GM12878 (cell line): ENCODE measurements at regions not wholly inside any gene's neighbourhood (a gene's known extent, or its start where the extent isn't known, plus 50 kb on each side); places are given as distances from the start of the nearest gene placed in this dataset.

Experiments used
- ATAC-seq: fragments of 200-7000 bp; cut with Tn5 transposase; 3 replicates; pipeline ENCODE4 v1.9.1; 2020; ENCODE audit warnings: mild to moderate bottlenecking, moderate library complexity
- BruUV-seq: library from RNA; stranded (reverse); fragments of 400-500 nt; replicated peaks from 2 replicates; lab custom pipeline; 2021; lab: Mats Ljungman, UMichigan
- CTCF ChIA-PET: fragments of 300-600 bp; sonication (Branson Sonifier 250); formaldehyde crosslinking; extraction: SDS; loops from one replicate; lab custom pipeline; 2021; ENCODE audit warnings: inconsistent platforms; lab: Yijun Ruan, JAX
- POLR2A ChIA-PET: fragments of 350-600 bp; formaldehyde crosslinking; extraction: SDS; loops from one replicate; lab custom pipeline; 2021; ENCODE audit warnings: inconsistent platforms; lab: Charles Lee
- RAD21 ChIA-PET: fragments of 300-600 bp; sonication (Branson Sonifier 250); formaldehyde crosslinking; loops from one replicate; lab custom pipeline; 2023; ENCODE audit warnings: antibody characterized with exemption; ENCODE audit not compliant: unreplicated experiment; lab: Charles Lee
- SMC1A ChIA-PET: fragments of 300-600 bp; sonication (Branson Sonifier 250); formaldehyde crosslinking; loops from one replicate; lab custom pipeline; 2023; ENCODE audit not compliant: unreplicated experiment, uncharacterized antibody; lab: Charles Lee
- DNase-seq: peaks from one replicate; pipeline ENCODE4 v3.0.0-alpha.2; 2011; ENCODE audit warnings: low read depth, low spot score
- FAIRE-seq: peaks from 3 replicates; lab custom pipeline; 2011; peaks lifted over from hg19 to GRCh38; lab: Jason Lieb, UNC
- H2AFZ ChIP-seq: 2 replicates; pipeline ENCODE4 v1.6.0; 2011; ENCODE audit warnings: low read depth, low read length, control low read depth; ENCODE audit not compliant: control insufficient read depth
- H3K27ac ChIP-seq: 2 replicates; pipeline ENCODE4 v1.5.1; 2011; ENCODE audit warnings: control low read depth; ENCODE audit not compliant: control insufficient read depth, insufficient read depth
- H3K27me3 ChIP-seq, 2 experiments: replicated peaks in 1 of 2; 2 replicates each; pipeline versions ENCODE4 v1.6.0 to v1.6.1; 2011; ENCODE audit warnings: low read length in 1 of 2; ENCODE audit not compliant: control insufficient read depth in 2 of 2, insufficient read depth in 2 of 2
- H3K36me3 ChIP-seq, 2 experiments: 2 replicates each; pipeline ENCODE4 v1.5.1; 2011; ENCODE audit warnings: low read length in 1 of 2; ENCODE audit not compliant: control insufficient read depth in 2 of 2, insufficient read depth in 2 of 2
- H3K4me1 ChIP-seq: 2 replicates; pipeline ENCODE4 v1.6.1; 2011; ENCODE audit warnings: mild to moderate bottlenecking, low read length, moderate library complexity, mixed read lengths; ENCODE audit not compliant: control insufficient read depth, insufficient read depth
- H3K4me2 ChIP-seq: 2 replicates; pipeline ENCODE4 v1.6.0; 2011; ENCODE audit warnings: control low read depth; ENCODE audit not compliant: control insufficient read depth, insufficient read depth
- H3K4me3 ChIP-seq: fragments of 200-600 bp; sonication (generic); 2 replicates; pipeline ENCODE4 v1.5.1; 2016
- H3K79me2 ChIP-seq: 2 replicates; pipeline ENCODE4 v1.6.0; 2011; ENCODE audit warnings: low read length; ENCODE audit not compliant: control insufficient read depth, insufficient read depth
- H3K9ac ChIP-seq: 2 replicates; pipeline ENCODE4 v1.8.0; 2011; ENCODE audit warnings: low read length, control low read depth, mixed read lengths; ENCODE audit not compliant: control insufficient read depth, insufficient read depth
- H3K9me3 ChIP-seq: replicated peaks from 3 replicates; pipeline ENCODE4 v1.5.1; 2011; ENCODE audit warnings: mild to moderate bottlenecking, low read length; ENCODE audit not compliant: control insufficient read depth, insufficient read depth
- H4K20me1 ChIP-seq: 2 replicates; pipeline ENCODE4 v1.6.0; 2011; ENCODE audit not compliant: control insufficient read depth, insufficient read depth
- ATF7 ChIP-seq: fragments of 450-650 bp; IDR thresholded peaks from 2 replicates; pipeline ENCODE4 v1.6.1; 2016; ENCODE audit warnings: low read depth, mild to moderate bottlenecking
- CBX5 ChIP-seq: sonication (generic); IDR thresholded peaks from 2 replicates; pipeline ENCODE4 v1.6.1; 2016; ENCODE audit warnings: low read depth, moderate library complexity, mild to moderate bottlenecking, inconsistent platforms
- HCFC1 ChIP-seq: fragments of 150-350 bp; IDR thresholded peaks from 2 replicates; pipeline ENCODE4 v1.6.1; 2014; ENCODE audit warnings: low read length
- IRF5 ChIP-seq: fragments of 450-650 bp; IDR thresholded peaks from 2 replicates; pipeline ENCODE4 v1.6.1; 2017; ENCODE audit warnings: borderline replicate concordance
- MEF2A ChIP-seq: IDR thresholded peaks from 2 replicates; pipeline ENCODE4 v1.6.1; 2011; ENCODE audit warnings: low read depth, mild to moderate bottlenecking, low read length, moderate library complexity; ENCODE audit not compliant: insufficient read depth
- MLLT1 ChIP-seq: fragments of 450-650 bp; IDR thresholded peaks from 2 replicates; pipeline ENCODE4 v1.6.1; 2016; ENCODE audit warnings: mild to moderate bottlenecking
- PKNOX1 ChIP-seq: fragments of 450-650 bp; IDR thresholded peaks from 2 replicates; pipeline ENCODE4 v1.6.1; 2016; ENCODE audit warnings: mild to moderate bottlenecking
- POLR2AphosphoS5 ChIP-seq: IDR thresholded peaks from 2 replicates; pipeline ENCODE4 v1.6.1; 2011; ENCODE audit warnings: mild to moderate bottlenecking, low read length, inconsistent platforms
- SIN3A ChIP-seq: IDR thresholded peaks from 2 replicates; pipeline ENCODE4 v1.6.1; 2012; ENCODE audit warnings: low read depth, low read length, improper control_type of control experiment
- SMAD5 ChIP-seq: IDR thresholded peaks from 2 replicates; pipeline ENCODE4 v1.6.1; 2016; ENCODE audit warnings: antibody characterized with exemption, low read depth
- SREBF2 ChIP-seq: IDR thresholded peaks from 2 replicates; pipeline ENCODE4 v1.6.1; 2012; ENCODE audit warnings: mild to moderate bottlenecking, low read length
- TCF12 ChIP-seq: IDR thresholded peaks from 2 replicates; pipeline ENCODE4 v1.6.1; 2011; ENCODE audit warnings: low read depth, mild to moderate bottlenecking, low read length
- TCF3 ChIP-seq: IDR thresholded peaks from 2 replicates; pipeline ENCODE4 v1.6.1; 2012; ENCODE audit warnings: low read depth, mild to moderate bottlenecking, low read length, borderline replicate concordance; ENCODE audit not compliant: insufficient read depth
- ZNF384 ChIP-seq: IDR thresholded peaks from 2 replicates; pipeline ENCODE4 v1.6.1; 2012; ENCODE audit warnings: low read depth, mild to moderate bottlenecking, low read length, improper control_type of control experiment, borderline replicate concordance
- WGBS: methylation state at CpG from one replicate; pipeline ENCODE4 v1.1.6; 2016; ENCODE audit warnings: low lambda C conversion rate; ENCODE audit not compliant: insufficient replicate concordance, insufficient coverage; ENCODE audit errors: missing lambda C conversion rate; 5-methylcytosine and 5-hydroxymethylcytosine counted together
- in situ Hi-C: fragments of 300-500 bp; cut with MboI; formaldehyde crosslinking; loops from 9 replicates; pipeline ENCODE4 v1.14.3; 2018; ENCODE audit warnings: mixed read lengths
- intact Hi-C: fragments of 100-400 bp; cut with micrococcal nuclease; formaldehyde crosslinking; loops from one replicate; pipeline ENCODE4 v1.14.2; 2022; ENCODE audit not compliant: unreplicated experiment
- TF ChIP-seq, protein P1 (sequence below): fragments of 450-650 bp; formaldehyde crosslinking; IDR thresholded peaks from 2 replicates; pipeline ENCODE4 v1.4.0; 2020; ENCODE audit warnings: mild to moderate bottlenecking, moderate library complexity

DNA sequence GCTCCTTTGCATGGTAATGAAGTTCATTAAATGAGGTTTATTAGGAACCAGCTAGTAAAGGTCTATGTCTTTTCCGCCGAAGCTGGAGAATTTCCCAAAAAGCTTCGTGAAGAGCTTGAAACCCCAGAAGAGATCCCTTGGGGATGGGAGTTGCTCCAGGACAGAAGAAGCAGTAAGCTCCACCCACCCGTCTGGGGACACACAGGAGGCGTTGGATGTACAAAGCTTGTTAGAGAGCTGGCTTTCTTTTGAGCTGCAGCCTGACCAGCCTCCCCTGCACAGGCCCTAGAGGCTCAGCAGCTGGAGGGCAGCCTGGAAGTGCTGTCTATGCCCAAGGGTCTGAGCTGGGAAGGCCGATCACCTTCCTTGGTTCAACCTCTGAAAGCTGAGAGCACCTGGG lies 147.4 kb upstream of the SDK2 start:
- H3K4me3 ChIP-seq: no peak overlapping the region

More for the DNA sequence above, 147.4 kb upstream of the SDK2 start:
- 27% methylated on average over 6 of the region's 6 CpGs for WGBS
- no peak overlapping the region for H3K9ac ChIP-seq
- no peaks in the 10 kb centered on the region for H4K20me1 ChIP-seq
- H3K4me1 ChIP-seq: no peaks in the 10 kb centered on the region
- no peak overlapping the region for H3K4me2 ChIP-seq
- no peak for DNase-seq
- no peaks in the 10 kb centered on the region for H3K9me3 ChIP-seq
- TF ChIP-seq POLR2AphosphoS5: no peak
- no peak for TF ChIP-seq MLLT1
- no peak for TF ChIP-seq MEF2A
- TF ChIP-seq ATF7: no peak
- TF ChIP-seq, protein P1, sequence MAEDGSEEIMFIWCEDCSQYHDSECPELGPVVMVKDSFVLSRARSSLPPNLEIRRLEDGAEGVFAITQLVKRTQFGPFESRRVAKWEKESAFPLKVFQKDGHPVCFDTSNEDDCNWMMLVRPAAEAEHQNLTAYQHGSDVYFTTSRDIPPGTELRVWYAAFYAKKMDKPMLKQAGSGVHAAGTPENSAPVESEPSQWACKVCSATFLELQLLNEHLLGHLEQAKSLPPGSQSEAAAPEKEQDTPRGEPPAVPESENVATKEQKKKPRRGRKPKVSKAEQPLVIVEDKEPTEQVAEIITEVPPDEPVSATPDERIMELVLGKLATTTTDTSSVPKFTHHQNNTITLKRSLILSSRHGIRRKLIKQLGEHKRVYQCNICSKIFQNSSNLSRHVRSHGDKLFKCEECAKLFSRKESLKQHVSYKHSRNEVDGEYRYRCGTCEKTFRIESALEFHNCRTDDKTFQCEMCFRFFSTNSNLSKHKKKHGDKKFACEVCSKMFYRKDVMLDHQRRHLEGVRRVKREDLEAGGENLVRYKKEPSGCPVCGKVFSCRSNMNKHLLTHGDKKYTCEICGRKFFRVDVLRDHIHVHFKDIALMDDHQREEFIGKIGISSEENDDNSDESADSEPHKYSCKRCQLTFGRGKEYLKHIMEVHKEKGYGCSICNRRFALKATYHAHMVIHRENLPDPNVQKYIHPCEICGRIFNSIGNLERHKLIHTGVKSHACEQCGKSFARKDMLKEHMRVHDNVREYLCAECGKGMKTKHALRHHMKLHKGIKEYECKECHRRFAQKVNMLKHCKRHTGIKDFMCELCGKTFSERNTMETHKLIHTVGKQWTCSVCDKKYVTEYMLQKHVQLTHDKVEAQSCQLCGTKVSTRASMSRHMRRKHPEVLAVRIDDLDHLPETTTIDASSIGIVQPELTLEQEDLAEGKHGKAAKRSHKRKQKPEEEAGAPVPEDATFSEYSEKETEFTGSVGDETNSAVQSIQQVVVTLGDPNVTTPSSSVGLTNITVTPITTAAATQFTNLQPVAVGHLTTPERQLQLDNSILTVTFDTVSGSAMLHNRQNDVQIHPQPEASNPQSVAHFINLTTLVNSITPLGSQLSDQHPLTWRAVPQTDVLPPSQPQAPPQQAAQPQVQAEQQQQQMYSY: no peak
- TF ChIP-seq PKNOX1: no peak
- TF ChIP-seq IRF5: no peak
- TF ChIP-seq SREBF2: no peak
- no peak for TF ChIP-seq SIN3A
- no peak for TF ChIP-seq TCF3
- no peak for TF ChIP-seq SMAD5
- TF ChIP-seq ZNF384: no peak
- no peak for TF ChIP-seq CBX5
- no peak for TF ChIP-seq TCF12
- TF ChIP-seq HCFC1: no peak
- TF ChIP-seq, all 136 proteins: peak for 0
- no peak for ATAC-seq
- Histone ChIP-seq H3K36me3 (no peaks in the 10 kb centered on the region), H3K27me3 (no peaks in the 10 kb centered on the region; a peak in 1 of 4 replicates), H3K79me2 (no peaks in the 10 kb centered on the region), H2AFZ (no peak overlapping the region), H3K27ac (no peak overlapping the region)
- no TSS peak for BruUV-seq
- intact Hi-C loops (no loop called here), in situ Hi-C loops (no loop called here)
- CTCF ChIA-PET: no interaction called here
- SMC1A ChIA-PET: no interaction called here
- POLR2A ChIA-PET: no interaction called here
- no peak for FAIRE-seq
- RAD21 ChIA-PET: no interaction called here
